ENCODE measurements at regions not wholly inside any gene's neighbourhood (a gene's known extent, or its start where the extent isn't known, plus 50 kb on each side); places are given as distances from the start of the nearest gene placed in this dataset.

GRCh38 chr2:121098556-121098955 lies 186.4 kb downstream of the TFCP2L1 start:
- WGBS, 3 donors: 85 to 94% (median 90%) methylated on average over 7 of the region's 7 CpGs
- Histone ChIP-seq H3K9me3 (no peaks in the 10 kb centered on the region), H3K27me3 (no peaks in the 10 kb centered on the region), H3K4me3 (no peak overlapping the region), H3K4me1 (ENCODE audit: insufficient read depth) (no peaks in the 10 kb centered on the region), H3K27ac (no peak overlapping the region), H3K36me3 (no peaks in the 10 kb centered on the region)
- intact Hi-C loops (cut with DNase I): no loop called here
- TF ChIP-seq EP300 (IDR thresholded peaks at IDR 0.05) (no peak), POLR2A (IDR thresholded peaks at IDR 0.05) (no peak), CTCF (IDR thresholded peaks at IDR 0.05) (no peak)
- no peak for DNase-seq

- H3K27ac ChIP-seq: no peak overlapping the region
- TF ChIP-seq CTCF (IDR thresholded peaks at IDR 0.05) (no peak), POLR2A (IDR thresholded peaks at IDR 0.05) (no peak), EP300 (IDR thresholded peaks at IDR 0.05) (no peak)
- intact Hi-C loops (cut with DNase I): no loop called here
- H3K27me3 ChIP-seq: no peaks in the 10 kb centered on the region
- H3K4me3 ChIP-seq: no peak overlapping the region
- no peaks in the 10 kb centered on the region for H3K36me3 ChIP-seq
- H3K4me1 ChIP-seq (ENCODE audit: insufficient read depth): no peaks in the 10 kb centered on the region
- no peak for DNase-seq
- H3K9me3 ChIP-seq: no peaks in the 10 kb centered on the region
- 66 to 75% (median 69%) methylated on average over 8 of the region's 8 CpGs for WGBS, 3 donors
These were observed 185.4 kb downstream of the TFCP2L1 start for GRCh38 chr2:121099329-121100290.

GRCh38 chr2:121101093-121101715 lies 183.8 kb downstream of the TFCP2L1 start:
- WGBS, 3 donors: 73 to 80% (median 77%) methylated on average over 10 of the region's 10 CpGs
- DNase-seq: no peak
- Histone ChIP-seq H3K4me3 (no peak overlapping the region), H3K27me3 (no peaks in the 10 kb centered on the region), H3K4me1 (ENCODE audit: insufficient read depth) (no peaks in the 10 kb centered on the region), H3K27ac (no peak overlapping the region), H3K9me3 (no peaks in the 10 kb centered on the region), H3K36me3 (no peaks in the 10 kb centered on the region)
- intact Hi-C loops (cut with DNase I): no loop called here
- no peak for TF ChIP-seq EP300 (IDR thresholded peaks at IDR 0.05)
- TF ChIP-seq POLR2A (IDR thresholded peaks at IDR 0.05): no peak
- TF ChIP-seq CTCF (IDR thresholded peaks at IDR 0.05): no peak

GRCh38 chr2:121102941-121103340 lies 182.1 kb downstream of the TFCP2L1 start:
- 62 to 81% (median 63%) methylated on average over 2 of the region's 2 CpGs for WGBS, 3 donors
- TF ChIP-seq CTCF (IDR thresholded peaks at IDR 0.05) (no peak), POLR2A (IDR thresholded peaks at IDR 0.05) (no peak), EP300 (IDR thresholded peaks at IDR 0.05) (no peak)
- intact Hi-C loops (cut with DNase I): no loop called here

More at GRCh38 chr2:121102941-121103340, 182.1 kb downstream of the TFCP2L1 start:
- H3K9me3 ChIP-seq: no peaks in the 10 kb centered on the region
- H3K4me3 ChIP-seq: no peak overlapping the region
- no peaks in the 10 kb centered on the region for H3K4me1 ChIP-seq (ENCODE audit: insufficient read depth)
- DNase-seq: no peak
- H3K27ac ChIP-seq: no peak overlapping the region
- H3K27me3 ChIP-seq: no peaks in the 10 kb centered on the region
- H3K36me3 ChIP-seq: no peaks in the 10 kb centered on the region

Measured in ovary (tissue), 7 donors.